ELR (cell line): ENCODE measurements at regions not wholly inside any gene's neighbourhood (a gene's known extent, or its start where the extent isn't known, plus 50 kb on each side); places are given as distances from the start of the nearest gene placed in this dataset.
"Not testable (repeated sequence)": the region's sequence is repeated elsewhere in the genome, so short reads cannot be mapped to it uniquely, and the experiment has no call there.

Experiments
- DNase-seq: peaks from one replicate; pipeline ENCODE4 v3.0.0-alpha.2; 2015; ENCODE audit warnings: low read depth

GRCh38 chr22:48079505-48080290, 1317.2 kb downstream of the TBC1D22A start:
- no peak for DNase-seq

GRCh38 chr22:48078825-48079224, 1316.4 kb downstream of the TBC1D22A start:
- DNase-seq = no peak

GRCh38 chr22:48077699-48078098, 1315.2 kb downstream of the TBC1D22A start:
- DNase-seq = no peak

- no peak for DNase-seq
Measured at GRCh38 chr22:48076008-48076407, 1313.6 kb downstream of the TBC1D22A start.

GRCh38 chr22:48075604-48076003, 1313.2 kb downstream of the TBC1D22A start:
- no peak for DNase-seq

- DNase-seq = no peak
Measured at GRCh38 chr22:48072777-48073176, 1310.3 kb downstream of the TBC1D22A start.

GRCh38 chr22:48071828-48072227, 1309.4 kb downstream of the TBC1D22A start:
- DNase-seq = no peak

GRCh38 chr22:48071305-48071704, 1308.9 kb downstream of the TBC1D22A start:
- DNase-seq = no peak

- DNase-seq = no peak
Measured at GRCh38 chr22:48070760-48071159, 1308.3 kb downstream of the TBC1D22A start.

- no peak for DNase-seq
Measured at GRCh38 chr22:48070083-48070482, 1307.6 kb downstream of the TBC1D22A start.

GRCh38 chr22:48069256-48069655, 1306.8 kb downstream of the TBC1D22A start:
- DNase-seq = no peak

GRCh38 chr22:48068323-48068885, 1306.0 kb downstream of the TBC1D22A start:
- no peak for DNase-seq

GRCh38 chr22:48065892-48066291, 1303.4 kb downstream of the TBC1D22A start:
- no peak for DNase-seq

- no peak for DNase-seq
Measured at GRCh38 chr22:48061726-48062125, 1299.3 kb downstream of the TBC1D22A start.

GRCh38 chr22:48060266-48060665, 1297.8 kb downstream of the TBC1D22A start:
- DNase-seq = no peak

GRCh38 chr22:48059521-48059920, 1297.1 kb downstream of the TBC1D22A start:
- DNase-seq = not testable (repeated sequence)

GRCh38 chr22:48057116-48057835, 1294.8 kb downstream of the TBC1D22A start:
- no peak for DNase-seq

GRCh38 chr22:48055827-48056226, 1293.4 kb downstream of the TBC1D22A start:
- DNase-seq = no peak

- no peak for DNase-seq
Measured at GRCh38 chr22:48055185-48055584, 1292.7 kb downstream of the TBC1D22A start.

GRCh38 chr22:48054596-48054995, 1292.1 kb downstream of the TBC1D22A start:
- DNase-seq = no peak

- no peak for DNase-seq
Measured at GRCh38 chr22:48053973-48054372, 1291.5 kb downstream of the TBC1D22A start.

GRCh38 chr22:48053486-48053885, 1291.0 kb downstream of the TBC1D22A start:
- DNase-seq = no peak

- DNase-seq = no peak
Measured at GRCh38 chr22:48052621-48052890, 1290.1 kb downstream of the TBC1D22A start.
